K562 (cell line): ENCODE measurements at regions not wholly inside any gene's neighbourhood (a gene's known extent, or its start where the extent isn't known, plus 50 kb on each side); places are given as distances from the start of the nearest gene placed in this dataset.

Source experiments
- ATAC-seq: fragments of 200-7000 bp; cut with Tn5 transposase; 3 replicates; pipeline ENCODE4 v1.9.1; 2020; ENCODE audit warnings: moderate library complexity
- BruUV-seq: library from RNA; stranded (reverse); fragments of 400-500 nt; replicated peaks from 2 replicates; lab custom pipeline; 2021; lab: Mats Ljungman, UMichigan
- CTCF ChIA-PET: fragments of 300-600 bp; formaldehyde crosslinking; extraction: SDS; loops from one replicate; lab custom pipeline; 2021; ENCODE audit warnings: low intra/inter-chr PET ratio; lab: Yijun Ruan, JAX
- POLR2A ChIA-PET: fragments of 300-600, 350-650 bp; sonication (Branson Sonifier 250); formaldehyde crosslinking; extraction: SDS; loops from one replicate; lab custom pipeline; 2021; ENCODE audit warnings: antibody characterized with exemption, inconsistent platforms; lab: Yijun Ruan, JAX
- DNase-seq, 4 experiments: peaks; one replicate each; pipeline versions ENCODE4 v3.0.0 to v3.0.0-alpha.2; 2011 to 2018; ENCODE audit warnings: low spot score in 3 of 4, mixed read lengths in 3 of 4; ENCODE audit errors: extremely low read depth in 1 of 4
- FAIRE-seq: peaks from 2 replicates; lab custom pipeline; 2011; peaks lifted over from hg19 to GRCh38; lab: Jason Lieb, UNC
- H2AFZ ChIP-seq: 2 replicates; pipeline ENCODE4 v1.6.0; 2011; ENCODE audit warnings: low read depth, low read length, control low read depth, inconsistent platforms
- H3K27ac ChIP-seq: fragments of 200-600 bp; 3 replicates; pipeline ENCODE4 v1.8.0; 2011; ENCODE audit warnings: low read depth, mild to moderate bottlenecking, control low read depth, inconsistent platforms, low read length, moderate library complexity, mixed read lengths; ENCODE audit errors: extremely low read depth
- H3K27me3 ChIP-seq, 2 experiments: fragments of 300-600 bp in 1 of 2; 2 replicates in 1 of 2; 3 replicates in 1 of 2; pipeline versions ENCODE4 v1.6.0 to v1.8.0; 2011; ENCODE audit warnings: inconsistent platforms in 2 of 2, low read length in 2 of 2, mild to moderate bottlenecking in 1 of 2, mixed read lengths in 1 of 2, moderate library complexity in 1 of 2; ENCODE audit not compliant: control insufficient read depth in 2 of 2, insufficient read depth in 2 of 2
- H3K36me3 ChIP-seq: fragments of 300-600 bp; 3 replicates; pipeline ENCODE4 v1.8.0; 2011; ENCODE audit warnings: mild to moderate bottlenecking, low read length, inconsistent platforms; ENCODE audit not compliant: control insufficient read depth, insufficient read depth
- H3K4me1 ChIP-seq, 2 experiments: fragments of 200-600 bp in 1 of 2; replicated peaks in 1 of 2; 2 replicates in 1 of 2; 3 replicates in 1 of 2; pipeline versions ENCODE4 v1.5.1 to v1.8.0; 2011; ENCODE audit warnings: inconsistent platforms in 2 of 2, low read length in 2 of 2, mild to moderate bottlenecking in 1 of 2, mixed read lengths in 1 of 2, moderate library complexity in 1 of 2; ENCODE audit not compliant: control insufficient read depth in 2 of 2, insufficient read depth in 2 of 2
- H3K4me2 ChIP-seq: 2 replicates; pipeline ENCODE4 v1.6.1; 2011; ENCODE audit warnings: low read length, control low read depth, inconsistent platforms, mixed read lengths; ENCODE audit not compliant: insufficient read depth
- H3K4me3 ChIP-seq: fragments of 200-600 bp; sonication (generic), shearing (Covaris generic); 2 replicates; pipeline ENCODE4 v1.5.1; 2016; ENCODE audit warnings: control low read depth, inconsistent platforms
- H3K79me2 ChIP-seq: fragments of 200-600 bp; 3 replicates; pipeline ENCODE4 v1.8.0; 2011; ENCODE audit warnings: low read length, inconsistent platforms; ENCODE audit not compliant: control insufficient read depth, insufficient read depth
- H3K9ac ChIP-seq, 2 experiments: 2 replicates each; pipeline versions ENCODE4 v1.6.0 to v1.6.1; 2011; ENCODE audit warnings: low read depth in 2 of 2, low read length in 2 of 2, control low read depth in 1 of 2, inconsistent platforms in 1 of 2, mild to moderate bottlenecking in 1 of 2, mixed read lengths in 1 of 2; ENCODE audit not compliant: insufficient read depth in 1 of 2
- H3K9me1 ChIP-seq: one replicate; pipeline ENCODE4 v1.6.0; 2011; ENCODE audit warnings: inconsistent platforms, mild to moderate bottlenecking, low read length, moderate library complexity; ENCODE audit not compliant: control insufficient read depth, insufficient read depth
- H3K9me3 ChIP-seq: replicated peaks from 2 replicates; pipeline ENCODE4 v1.5.1; 2011; ENCODE audit warnings: low read depth, low read length, inconsistent platforms; ENCODE audit not compliant: control insufficient read depth, insufficient read depth
- H4K20me1 ChIP-seq: replicated peaks from 2 replicates; pipeline ENCODE4 v1.6.1; 2011; ENCODE audit warnings: low read length, inconsistent platforms, mixed read lengths; ENCODE audit not compliant: control insufficient read depth, insufficient read depth
- MYC ChIP-seq, 2 experiments: fragments of 250-450 bp in 1 of 2; sonication (Bioruptor Pico) in 1 of 2; IDR thresholded peaks; 2 replicates each; pipeline versions ENCODE4 v1.5.1 to v1.6.1; 2012 to 2021; ENCODE audit warnings: low read depth in 2 of 2, borderline replicate concordance in 1 of 2, improper control_type of control experiment in 1 of 2, low read length in 1 of 2, mild to moderate bottlenecking in 1 of 2, moderate library complexity in 1 of 2
- NR0B1 ChIP-seq: fragments of 450-650 bp; IDR thresholded peaks from one replicate; pipeline ENCODE4 v1.6.1; 2018; ENCODE audit warnings: mild to moderate bottlenecking, moderate library complexity; ENCODE audit not compliant: partially characterized antibody
- POLR2B ChIP-seq: fragments of 450-650 bp; IDR thresholded peaks from 2 replicates; pipeline ENCODE4 v1.6.1; 2018; ENCODE audit warnings: low read depth; ENCODE audit not compliant: partially characterized antibody
- POLR3A ChIP-seq: IDR thresholded peaks from 2 replicates; pipeline ENCODE4 v1.6.1; 2011; ENCODE audit warnings: borderline replicate concordance, mild to moderate bottlenecking, moderate library complexity; ENCODE audit not compliant: insufficient read length, insufficient read depth; ENCODE audit errors: extremely low read depth
- PTTG1 ChIP-seq: fragments of 450-650 bp; IDR thresholded peaks from 2 replicates; pipeline ENCODE4 v1.6.1; 2016; ENCODE audit warnings: low read depth, mild to moderate bottlenecking, missing genetic modification characterization, missing compliant biosample characterization
- SP2 ChIP-seq: IDR thresholded peaks from 2 replicates; pipeline ENCODE4 v1.6.1; 2011; ENCODE audit warnings: mild to moderate bottlenecking, low read depth, low read length, moderate library complexity; ENCODE audit not compliant: poor library complexity, severe bottlenecking; ENCODE audit errors: extremely low read depth
- TSHZ1 ChIP-seq: fragments of 250-450 bp; sonication (Bioruptor Pico); IDR thresholded peaks from 2 replicates; pipeline ENCODE4 v1.4.0; 2020; ENCODE audit warnings: mild to moderate bottlenecking, moderate library complexity
- ZBTB5 ChIP-seq: fragments of 450-650 bp; IDR thresholded peaks from 2 replicates; pipeline ENCODE4 v1.6.1; 2017; ENCODE audit warnings: antibody characterized with exemption
- ZBTB9 ChIP-seq: fragments of 450-650 bp; formaldehyde crosslinking; IDR thresholded peaks from 2 replicates; pipeline ENCODE4 v1.4.0; 2020; ENCODE audit warnings: mild to moderate bottlenecking, moderate library complexity
- WGBS: fragments of 100-300 bp; shearing (Covaris generic); methylation state at CpG from one replicate; pipeline ENCODE4 v1.1.6; 2016; ENCODE audit warnings: low coverage, mixed read lengths; ENCODE audit not compliant: insufficient coverage; ENCODE audit errors: missing lambda C conversion rate; 5-methylcytosine and 5-hydroxymethylcytosine counted together
- in situ Hi-C: fragments of 300-500 bp; cut with MboI; formaldehyde crosslinking; loops from 4 replicates; pipeline ENCODE4 v1.15.0; 2018; ENCODE audit warnings: inconsistent platforms, mixed read lengths
- intact Hi-C: fragments of 100-400 bp; cut with micrococcal nuclease; formaldehyde crosslinking; loops from 2 replicates; pipeline ENCODE4 v1.14.2; 2022

- WGBS, result 0% methylated on average over 1 of the region's 1 CpG
- Histone ChIP-seq H3K9me3 (no peaks in the 10 kb centered on the region), H3K4me3 (no peak overlapping the region), H4K20me1 (no peaks in the 10 kb centered on the region), H3K9ac (no peak overlapping the region), H3K36me3 (no peaks in the 10 kb centered on the region), H3K27me3 (no peaks in the 10 kb centered on the region), H3K4me2 (no peak overlapping the region), H3K9me1 (no peaks in the 10 kb centered on the region), H3K27ac (no peak overlapping the region), H2AFZ (no peak overlapping the region), H3K79me2 (no peaks in the 10 kb centered on the region), H3K4me1 (no peaks in the 10 kb centered on the region)
- POLR2A ChIA-PET, result no interaction called here
- no TSS peak for BruUV-seq
- FAIRE-seq, result no peak
- in situ Hi-C loops (no loop called here), intact Hi-C loops (no loop called here)
- no peak for TF ChIP-seq ZBTB9 (CRISPR knock-in tag)
- TF ChIP-seq POLR3A, result no peak
- TF ChIP-seq ZBTB5, result no peak
- no peak for TF ChIP-seq SP2
- no peak for TF ChIP-seq MYC (IDR thresholded peaks at IDR 0.05; ENCODE audit: low read depth, low read length)
- TF ChIP-seq MYC (CRISPR knock-in tag; IDR thresholded peaks at IDR 0.05; ENCODE audit: borderline replicate concordance, low read depth), result no peak
- TF ChIP-seq TSHZ1 (CRISPR knock-in tag), result no peak
- no peak for TF ChIP-seq PTTG1
- TF ChIP-seq POLR2B, result no peak
- TF ChIP-seq NR0B1, result no peak
- DNase-seq, result no peak
- ATAC-seq, result no peak
- CTCF ChIA-PET, result no interaction called here
Measured at GRCh38 chr6:94600636-94601035, 976.7 kb upstream of the MANEA start.
